ENCODE measurements at regions not wholly inside any gene's neighbourhood (a gene's known extent, or its start where the extent isn't known, plus 50 kb on each side); places are given as distances from the start of the nearest gene placed in this dataset.

- TF ChIP-seq, protein P1, sequence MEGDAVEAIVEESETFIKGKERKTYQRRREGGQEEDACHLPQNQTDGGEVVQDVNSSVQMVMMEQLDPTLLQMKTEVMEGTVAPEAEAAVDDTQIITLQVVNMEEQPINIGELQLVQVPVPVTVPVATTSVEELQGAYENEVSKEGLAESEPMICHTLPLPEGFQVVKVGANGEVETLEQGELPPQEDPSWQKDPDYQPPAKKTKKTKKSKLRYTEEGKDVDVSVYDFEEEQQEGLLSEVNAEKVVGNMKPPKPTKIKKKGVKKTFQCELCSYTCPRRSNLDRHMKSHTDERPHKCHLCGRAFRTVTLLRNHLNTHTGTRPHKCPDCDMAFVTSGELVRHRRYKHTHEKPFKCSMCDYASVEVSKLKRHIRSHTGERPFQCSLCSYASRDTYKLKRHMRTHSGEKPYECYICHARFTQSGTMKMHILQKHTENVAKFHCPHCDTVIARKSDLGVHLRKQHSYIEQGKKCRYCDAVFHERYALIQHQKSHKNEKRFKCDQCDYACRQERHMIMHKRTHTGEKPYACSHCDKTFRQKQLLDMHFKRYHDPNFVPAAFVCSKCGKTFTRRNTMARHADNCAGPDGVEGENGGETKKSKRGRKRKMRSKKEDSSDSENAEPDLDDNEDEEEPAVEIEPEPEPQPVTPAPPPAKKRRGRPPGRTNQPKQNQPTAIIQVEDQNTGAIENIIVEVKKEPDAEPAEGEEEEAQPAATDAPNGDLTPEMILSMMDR (IDR thresholded peaks at IDR 0.05) = no peak
- TF ChIP-seq POLR2A (IDR thresholded peaks at IDR 0.05) = no peak
These were observed 106.4 kb downstream of the BCL2L11 start for GRCh38 chr2:111226876-111227700.
